K562 (cell line): ENCODE measurements at regions not wholly inside any gene's neighbourhood (a gene's known extent, or its start where the extent isn't known, plus 50 kb on each side); places are given as distances from the start of the nearest gene placed in this dataset.

ENCODE experiments used
- ARHGAP35 ChIP-seq: fragments of 450-650 bp; IDR thresholded peaks from 2 replicates; pipeline ENCODE4 v1.6.1; 2018; ENCODE audit not compliant: partially characterized antibody
- ATF1 ChIP-seq, 2 experiments: fragments of 450-650 bp in 1 of 2; IDR thresholded peaks; 2 replicates each; pipeline ENCODE4 v1.6.1; 2016; ENCODE audit warnings: missing compliant biosample characterization in 1 of 2, missing genetic modification characterization in 1 of 2
- CBX3 ChIP-seq, 2 experiments: IDR thresholded peaks; 1 replicate in 1 of 2; 2 replicates in 1 of 2; pipeline ENCODE4 v1.6.1; 2012; ENCODE audit warnings: inconsistent platforms in 2 of 2, low read length in 2 of 2, borderline replicate concordance in 1 of 2, control low read depth in 1 of 2
- CREBBP ChIP-seq: IDR thresholded peaks from one replicate; pipeline ENCODE4 v1.6.1; 2012; ENCODE audit warnings: low read depth, mild to moderate bottlenecking, control low read depth, inconsistent platforms, low read length
- FOXP1 ChIP-seq: sonication (generic); formaldehyde crosslinking; IDR thresholded peaks from 2 replicates; pipeline ENCODE4 v1.8.0; 2022; ENCODE audit warnings: mild to moderate bottlenecking, missing genetic modification reagents
- HDAC8 ChIP-seq: fragments of 450-650 bp; IDR thresholded peaks from 2 replicates; pipeline ENCODE4 v1.6.1; 2016; ENCODE audit warnings: mild to moderate bottlenecking, missing genetic modification characterization, moderate library complexity, missing compliant biosample characterization
- KDM1A ChIP-seq, 2 experiments: fragments of 450-650 bp; IDR thresholded peaks; 2 replicates each; pipeline ENCODE4 v1.6.1; 2016; ENCODE audit warnings: mild to moderate bottlenecking in 2 of 2
- KLF16 ChIP-seq: IDR thresholded peaks from 2 replicates; pipeline ENCODE4 v1.6.1; 2016; ENCODE audit warnings: antibody characterized with exemption
- NONO ChIP-seq, 2 experiments: fragments of 200-400 bp in 1 of 2; fragments of 450-650 bp in 1 of 2; formaldehyde crosslinking in 1 of 2; IDR thresholded peaks; 2 replicates each; pipeline ENCODE4 v1.6.1; 2017; ENCODE audit warnings: low read depth in 2 of 2, mild to moderate bottlenecking in 2 of 2, moderate library complexity in 2 of 2, low read length in 1 of 2
- NR1H2 ChIP-seq: sonication (generic); formaldehyde crosslinking; IDR thresholded peaks from 2 replicates; pipeline ENCODE4 v1.4.0; 2020; ENCODE audit warnings: mild to moderate bottlenecking, missing genetic modification reagents
- NR2C2 ChIP-seq, 2 experiments: fragments of 200-800 bp in 1 of 2; sonication (Bioruptor generic) in 1 of 2; sonication (generic) in 1 of 2; formaldehyde crosslinking in 1 of 2; IDR thresholded peaks; 2 replicates each; pipeline versions ENCODE4 v1.6.1 to v1.8.0; 2016 to 2022; ENCODE audit warnings: mild to moderate bottlenecking in 1 of 2, missing compliant biosample characterization in 1 of 2, missing genetic modification characterization in 1 of 2, missing genetic modification reagents in 1 of 2
- PPARD ChIP-seq: fragments of 250-450 bp; sonication (Bioruptor Pico); IDR thresholded peaks from 2 replicates; pipeline ENCODE4 v1.8.0; 2022; ENCODE audit warnings: inconsistent platforms, mild to moderate bottlenecking, moderate library complexity
- PYGO2 ChIP-seq: fragments of 450-650 bp; IDR thresholded peaks from 2 replicates; pipeline ENCODE4 v1.6.1; 2016; ENCODE audit warnings: mild to moderate bottlenecking, missing genetic modification characterization, moderate library complexity, missing compliant biosample characterization
- RBM34 ChIP-seq: fragments of 200-400 bp; formaldehyde crosslinking; IDR thresholded peaks from 2 replicates; pipeline ENCODE4 v1.6.1; 2018; ENCODE audit warnings: low read length, borderline replicate concordance; ENCODE audit not compliant: insufficient read depth
- SRSF7 ChIP-seq: fragments of 200-400 bp; formaldehyde crosslinking; optimal IDR thresholded peaks from 2 replicates; pipeline ENCODE3; 2017; ENCODE audit warnings: mild to moderate bottlenecking, low read depth, low read length
- TAF9B ChIP-seq: fragments of 450-650 bp; IDR thresholded peaks from 2 replicates; pipeline ENCODE4 v1.6.1; 2018; ENCODE audit warnings: mild to moderate bottlenecking; ENCODE audit not compliant: partially characterized antibody
- YY1 ChIP-seq, 3 experiments: IDR thresholded peaks; 2 replicates each; pipeline ENCODE4 v1.6.1; 2011; ENCODE audit warnings: low read length in 2 of 3, mild to moderate bottlenecking in 2 of 3, moderate library complexity in 2 of 3, borderline replicate concordance in 1 of 3, control low read depth in 1 of 3, low read depth in 1 of 3; ENCODE audit not compliant: insufficient read depth in 3 of 3, insufficient replicate concordance in 2 of 3, control insufficient read depth in 1 of 3, insufficient read length in 1 of 3; ENCODE audit errors: extremely low read depth in 1 of 3
- ZKSCAN1 ChIP-seq: fragments of 150-350 bp; IDR thresholded peaks from 2 replicates; pipeline ENCODE4 v1.6.1; 2016; ENCODE audit warnings: low read depth, low read length
- ZNF717 ChIP-seq: fragments of 250-450 bp; sonication (Bioruptor Pico); IDR thresholded peaks from 2 replicates; pipeline ENCODE4 v1.5.0; 2021
- ZNF764 ChIP-seq: fragments of 250-450 bp; sonication (Bioruptor Pico); IDR thresholded peaks from 2 replicates; pipeline ENCODE4 v1.4.0; 2020; ENCODE audit warnings: low read depth, mild to moderate bottlenecking, moderate library complexity
- TF ChIP-seq, protein P1 (sequence below): sonication (generic); formaldehyde crosslinking; IDR thresholded peaks from 2 replicates; pipeline ENCODE4 v1.5.0; 2020; ENCODE audit warnings: missing genetic modification reagents
- TF ChIP-seq, protein P2 (sequence below): IDR thresholded peaks from 3 replicates; pipeline ENCODE4 v1.6.1; 2011; ENCODE audit warnings: borderline replicate concordance, mild to moderate bottlenecking; ENCODE audit not compliant: insufficient read length, insufficient read depth
- TF ChIP-seq, protein P3 (sequence below): fragments of 450-650 bp; IDR thresholded peaks from 2 replicates; pipeline ENCODE4 v1.6.1; 2018; ENCODE audit warnings: mild to moderate bottlenecking, low read depth; ENCODE audit not compliant: partially characterized antibody
- TF ChIP-seq, protein P4 (sequence below): sonication (generic); formaldehyde crosslinking; IDR thresholded peaks from 2 replicates; pipeline ENCODE4 v1.9.0; 2022; ENCODE audit warnings: mild to moderate bottlenecking, missing genetic modification reagents

DNA sequence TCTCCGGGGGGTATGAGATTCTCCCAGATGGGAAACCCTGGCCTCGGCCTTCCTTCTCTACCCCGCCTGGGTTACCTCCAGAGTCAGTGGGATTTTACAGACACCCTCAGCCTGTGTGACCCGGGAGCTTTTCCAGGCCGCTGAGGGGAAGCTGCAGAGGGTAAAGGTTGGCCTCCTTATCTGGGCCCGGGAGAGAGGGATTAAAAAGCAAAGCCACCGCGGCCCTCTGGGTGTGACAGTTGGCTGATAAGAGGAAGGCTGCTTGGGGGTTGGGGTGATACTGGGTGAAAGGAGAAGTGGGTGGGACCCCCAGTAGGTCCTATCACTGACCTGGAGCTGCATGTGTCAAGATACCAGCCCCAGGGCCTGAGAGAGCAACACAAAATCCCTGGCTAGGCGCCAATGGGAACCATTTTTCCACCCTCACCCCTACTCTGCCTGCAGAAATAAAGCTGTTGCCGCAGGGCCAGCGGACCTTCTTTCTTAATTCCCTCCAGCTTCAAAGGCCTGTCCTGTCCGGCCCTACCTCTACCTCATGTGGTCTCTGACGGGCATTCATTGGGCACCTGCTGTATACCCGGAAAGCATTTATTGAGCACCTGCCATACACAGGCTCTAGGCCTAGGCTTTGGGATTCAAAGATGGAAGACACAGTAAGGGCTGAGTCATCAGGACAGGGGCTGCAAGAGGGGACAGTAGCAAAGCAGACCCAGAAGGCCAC, 77.6 kb upstream of the GSE1 start (continued):
- TF ChIP-seq NR1H2 (CRISPR knock-in tag): peak; percentile 59
- peak; percentile 89 for TF ChIP-seq NR2C2 (CRISPR knock-in tag; IDR thresholded peaks at IDR 0.05)
- TF ChIP-seq NR2C2 (tag; IDR thresholded peaks at IDR 0.05): peak; percentile 98
- peak; percentile 100 for TF ChIP-seq KDM1A (IDR thresholded peaks at IDR 0.05)
- TF ChIP-seq CREBBP: peak; percentile 58
- TF ChIP-seq, protein P1, sequence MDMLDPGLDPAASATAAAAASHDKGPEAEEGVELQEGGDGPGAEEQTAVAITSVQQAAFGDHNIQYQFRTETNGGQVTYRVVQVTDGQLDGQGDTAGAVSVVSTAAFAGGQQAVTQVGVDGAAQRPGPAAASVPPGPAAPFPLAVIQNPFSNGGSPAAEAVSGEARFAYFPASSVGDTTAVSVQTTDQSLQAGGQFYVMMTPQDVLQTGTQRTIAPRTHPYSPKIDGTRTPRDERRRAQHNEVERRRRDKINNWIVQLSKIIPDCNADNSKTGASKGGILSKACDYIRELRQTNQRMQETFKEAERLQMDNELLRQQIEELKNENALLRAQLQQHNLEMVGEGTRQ: no peak
- peak; percentile 79 for TF ChIP-seq HDAC8 (tag)
- no peak for TF ChIP-seq ARHGAP35
- no peak for TF ChIP-seq ZNF764 (CRISPR knock-in tag)
- TF ChIP-seq RBM34: no peak
- TF ChIP-seq, protein P2, sequence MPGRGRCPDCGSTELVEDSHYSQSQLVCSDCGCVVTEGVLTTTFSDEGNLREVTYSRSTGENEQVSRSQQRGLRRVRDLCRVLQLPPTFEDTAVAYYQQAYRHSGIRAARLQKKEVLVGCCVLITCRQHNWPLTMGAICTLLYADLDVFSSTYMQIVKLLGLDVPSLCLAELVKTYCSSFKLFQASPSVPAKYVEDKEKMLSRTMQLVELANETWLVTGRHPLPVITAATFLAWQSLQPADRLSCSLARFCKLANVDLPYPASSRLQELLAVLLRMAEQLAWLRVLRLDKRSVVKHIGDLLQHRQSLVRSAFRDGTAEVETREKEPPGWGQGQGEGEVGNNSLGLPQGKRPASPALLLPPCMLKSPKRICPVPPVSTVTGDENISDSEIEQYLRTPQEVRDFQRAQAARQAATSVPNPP: no peak
- peak in 2 of 3 experiments; percentile 73 to 85 for TF ChIP-seq YY1 (IDR thresholded peaks at IDR 0.05; ENCODE audit: borderline replicate concordance in 1 of 3, control insufficient read depth in 1 of 3, extremely low read depth in 1 of 3, insufficient read depth in 3 of 3, insufficient read length in 1 of 3, insufficient replicate concordance in 2 of 3, low read depth in 1 of 3, low read length in 2 of 3)
- TF ChIP-seq, protein P3, sequence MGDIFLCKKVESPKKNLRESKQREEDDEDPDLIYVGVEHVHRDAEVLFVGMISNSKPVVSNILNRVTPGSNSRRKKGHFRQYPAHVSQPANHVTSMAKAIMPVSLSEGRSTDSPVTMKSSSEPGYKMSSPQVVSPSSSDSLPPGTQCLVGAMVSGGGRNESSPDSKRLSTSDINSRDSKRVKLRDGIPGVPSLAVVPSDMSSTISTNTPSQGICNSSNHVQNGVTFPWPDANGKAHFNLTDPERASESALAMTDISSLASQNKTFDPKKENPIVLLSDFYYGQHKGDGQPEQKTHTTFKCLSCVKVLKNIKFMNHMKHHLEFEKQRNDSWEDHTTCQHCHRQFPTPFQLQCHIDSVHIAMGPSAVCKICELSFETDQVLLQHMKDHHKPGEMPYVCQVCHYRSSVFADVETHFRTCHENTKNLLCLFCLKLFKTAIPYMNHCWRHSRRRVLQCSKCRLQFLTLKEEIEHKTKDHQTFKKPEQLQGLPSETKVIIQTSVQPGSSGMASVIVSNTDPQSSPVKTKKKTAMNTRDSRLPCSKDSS: no peak
- TF ChIP-seq ZKSCAN1: peak; percentile 91
- no peak for TF ChIP-seq SRSF7
- TF ChIP-seq KLF16: peak; percentile 99
- peak in 1 of 2 experiments; percentile 95; a peak in 2 of 4 replicates for TF ChIP-seq NONO (IDR thresholded peaks at IDR 0.05; ENCODE audit: low read depth in 2 of 2, low read length in 1 of 2)
- peak; percentile 87 for TF ChIP-seq PYGO2
- TF ChIP-seq, protein P4, sequence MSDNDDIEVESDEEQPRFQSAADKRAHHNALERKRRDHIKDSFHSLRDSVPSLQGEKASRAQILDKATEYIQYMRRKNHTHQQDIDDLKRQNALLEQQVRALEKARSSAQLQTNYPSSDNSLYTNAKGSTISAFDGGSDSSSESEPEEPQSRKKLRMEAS: peak; percentile 80
- no peak for TF ChIP-seq TAF9B
- no peak for TF ChIP-seq ATF1 (CRISPR knock-in tag; IDR thresholded peaks at IDR 0.05)
- peak; percentile 85 for TF ChIP-seq ATF1 (tag; IDR thresholded peaks at IDR 0.05)
- TF ChIP-seq CBX3 (IDR thresholded peaks at IDR 0.05; ENCODE audit: borderline replicate concordance in 1 of 2, low read length in 2 of 2): peak in 1 of 2 experiments; percentile 23; a peak in 1 of 3 replicates
- TF ChIP-seq ZNF717 (CRISPR knock-in tag): no peak
- no peak for TF ChIP-seq PPARD (CRISPR knock-in tag)
- TF ChIP-seq FOXP1 (CRISPR knock-in tag): peak; percentile 96
